ENCODE measurements at regions not wholly inside any gene's neighbourhood (a gene's known extent, or its start where the extent isn't known, plus 50 kb on each side); places are given as distances from the start of the nearest gene placed in this dataset.

DNA sequence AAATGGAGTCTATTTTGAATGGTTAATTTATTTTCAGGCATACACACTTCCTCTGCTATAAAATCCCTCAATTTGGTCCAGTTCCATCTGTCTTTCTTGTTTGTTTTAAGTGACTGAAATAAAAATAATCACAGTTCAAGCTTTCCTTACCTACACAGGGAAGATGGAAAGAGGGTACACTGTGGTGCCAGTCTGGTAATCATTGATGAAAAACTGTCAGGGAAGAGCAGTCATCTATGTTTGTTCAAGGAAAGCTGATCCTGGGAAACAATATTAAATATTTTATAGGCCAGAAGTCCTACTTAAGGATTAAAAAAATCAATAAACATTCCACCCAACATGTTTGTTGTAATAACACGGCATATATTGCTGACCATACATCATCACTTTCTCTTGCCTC is 115.2 kb upstream of the KCNMB2 start:
- TF ChIP-seq, protein P1, sequence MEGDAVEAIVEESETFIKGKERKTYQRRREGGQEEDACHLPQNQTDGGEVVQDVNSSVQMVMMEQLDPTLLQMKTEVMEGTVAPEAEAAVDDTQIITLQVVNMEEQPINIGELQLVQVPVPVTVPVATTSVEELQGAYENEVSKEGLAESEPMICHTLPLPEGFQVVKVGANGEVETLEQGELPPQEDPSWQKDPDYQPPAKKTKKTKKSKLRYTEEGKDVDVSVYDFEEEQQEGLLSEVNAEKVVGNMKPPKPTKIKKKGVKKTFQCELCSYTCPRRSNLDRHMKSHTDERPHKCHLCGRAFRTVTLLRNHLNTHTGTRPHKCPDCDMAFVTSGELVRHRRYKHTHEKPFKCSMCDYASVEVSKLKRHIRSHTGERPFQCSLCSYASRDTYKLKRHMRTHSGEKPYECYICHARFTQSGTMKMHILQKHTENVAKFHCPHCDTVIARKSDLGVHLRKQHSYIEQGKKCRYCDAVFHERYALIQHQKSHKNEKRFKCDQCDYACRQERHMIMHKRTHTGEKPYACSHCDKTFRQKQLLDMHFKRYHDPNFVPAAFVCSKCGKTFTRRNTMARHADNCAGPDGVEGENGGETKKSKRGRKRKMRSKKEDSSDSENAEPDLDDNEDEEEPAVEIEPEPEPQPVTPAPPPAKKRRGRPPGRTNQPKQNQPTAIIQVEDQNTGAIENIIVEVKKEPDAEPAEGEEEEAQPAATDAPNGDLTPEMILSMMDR (IDR thresholded peaks at IDR 0.05), result no peak
- TF ChIP-seq POLR2AphosphoS5 (IDR thresholded peaks at IDR 0.05) (no peak), POLR2A (IDR thresholded peaks at IDR 0.05) (no peak)

Data from breast epithelium (tissue), 3 donors.